H9 (cell line): ENCODE measurements at regions not wholly inside any gene's neighbourhood (a gene's known extent, or its start where the extent isn't known, plus 50 kb on each side); places are given as distances from the start of the nearest gene placed in this dataset.

Experiments used
- DNase-seq: peaks from one replicate; pipeline ENCODE4 v3.0.0-alpha.2; 2017
- H2AFZ ChIP-seq: one replicate; pipeline ENCODE4 v1.6.1; 2013; ENCODE audit warnings: mild to moderate bottlenecking, low read length, control low read depth, moderate library complexity
- H2AK5ac ChIP-seq: 2 replicates; pipeline ENCODE4 v1.6.1; 2013; ENCODE audit warnings: low read length, control low read depth, mixed read lengths; ENCODE audit not compliant: insufficient read length
- H2BK120ac ChIP-seq: one replicate; pipeline ENCODE4 v1.6.1; 2013; ENCODE audit warnings: low read depth, mild to moderate bottlenecking, low read length, control low read depth, inconsistent platforms; ENCODE audit not compliant: poor library complexity, severe bottlenecking
- H2BK12ac ChIP-seq: 2 replicates; pipeline ENCODE4 v1.6.1; 2013; ENCODE audit warnings: low read length, control low read depth, mixed read lengths, low read depth; ENCODE audit not compliant: insufficient read length
- H2BK15ac ChIP-seq: 2 replicates; pipeline ENCODE4 v1.6.1; 2013; ENCODE audit warnings: low read depth, low read length, control low read depth
- H2BK20ac ChIP-seq: one replicate; pipeline ENCODE4 v1.6.1; 2013; ENCODE audit warnings: low read depth, mild to moderate bottlenecking, low read length, control low read depth, inconsistent platforms; ENCODE audit not compliant: poor library complexity, severe bottlenecking
- H2BK5ac ChIP-seq: 2 replicates; pipeline ENCODE4 v1.6.1; 2013; ENCODE audit warnings: low read length, control low read depth, mixed read lengths; ENCODE audit not compliant: insufficient read length
- H3K14ac ChIP-seq: 2 replicates; pipeline ENCODE4 v1.6.1; 2013; ENCODE audit warnings: low read length, control low read depth; ENCODE audit not compliant: insufficient read depth
- H3K18ac ChIP-seq: 2 replicates; pipeline ENCODE4 v1.6.1; 2013; ENCODE audit warnings: low read depth, mild to moderate bottlenecking, mixed read lengths, low read length, control low read depth; ENCODE audit not compliant: insufficient read length
- H3K23ac ChIP-seq: 2 replicates; pipeline ENCODE4 v1.6.1; 2013; ENCODE audit warnings: low read length, control low read depth, mixed read lengths, low read depth; ENCODE audit not compliant: insufficient read length
- H3K23me2 ChIP-seq: 2 replicates; pipeline ENCODE4 v1.6.1; 2013; ENCODE audit warnings: low read depth, mild to moderate bottlenecking, mixed read lengths, low read length, control low read depth; ENCODE audit not compliant: insufficient read length, poor library complexity, severe bottlenecking
- H3K27ac ChIP-seq: 2 replicates; pipeline ENCODE4 v1.5.1; 2013; ENCODE audit warnings: low read length, control low read depth, mixed read lengths, low read depth; ENCODE audit not compliant: insufficient read length
- H3K27me3 ChIP-seq: 2 replicates; pipeline ENCODE4 v1.6.1; 2013; ENCODE audit warnings: low read length, control low read depth, inconsistent platforms; ENCODE audit not compliant: insufficient read depth
- H3K4ac ChIP-seq: 2 replicates; pipeline ENCODE4 v1.6.1; 2013; ENCODE audit warnings: low read depth, mild to moderate bottlenecking, control low read depth, inconsistent platforms, low read length, moderate library complexity
- H3K4me1 ChIP-seq: 2 replicates; pipeline ENCODE4 v1.6.1; 2013; ENCODE audit warnings: low read length, control low read depth, inconsistent platforms; ENCODE audit not compliant: insufficient read depth
- H3K4me2 ChIP-seq: 2 replicates; pipeline ENCODE4 v1.6.1; 2013; ENCODE audit warnings: low read length, control low read depth, mixed read lengths; ENCODE audit not compliant: insufficient read length, insufficient read depth
- H3K56ac ChIP-seq: 2 replicates; pipeline ENCODE4 v1.6.1; 2013; ENCODE audit warnings: low read depth, mild to moderate bottlenecking, mixed read lengths, low read length, control low read depth; ENCODE audit not compliant: insufficient read length
- H3K79me1 ChIP-seq: 2 replicates; pipeline ENCODE4 v1.6.1; 2013; ENCODE audit warnings: low read depth, mild to moderate bottlenecking, moderate library complexity, low read length, control low read depth, inconsistent platforms; ENCODE audit not compliant: insufficient read depth, poor library complexity, severe bottlenecking
- H3K79me2 ChIP-seq: 2 replicates; pipeline ENCODE4 v1.6.1; 2013; ENCODE audit warnings: low read length, control low read depth, inconsistent platforms; ENCODE audit not compliant: insufficient read depth
- H3K9ac ChIP-seq: 2 replicates; pipeline ENCODE4 v1.6.1; 2013; ENCODE audit warnings: low read length, control low read depth, mixed read lengths; ENCODE audit not compliant: insufficient read length; ENCODE audit errors: extremely low read depth
- H3K9me3 ChIP-seq: one replicate; pipeline ENCODE4 v1.6.1; 2013; ENCODE audit warnings: low read depth, low read length, inconsistent platforms; ENCODE audit not compliant: control insufficient read depth
- H3T11ph ChIP-seq: one replicate; pipeline ENCODE4 v1.6.1; 2013; ENCODE audit warnings: mild to moderate bottlenecking, low read length, control low read depth, inconsistent platforms
- H4K20me1 ChIP-seq: one replicate; pipeline ENCODE4 v1.6.1; 2013; ENCODE audit not compliant: control insufficient read depth, insufficient read length, insufficient read depth
- H4K5ac ChIP-seq: 2 replicates; pipeline ENCODE4 v1.6.1; 2013; ENCODE audit warnings: low read depth, mild to moderate bottlenecking, mixed read lengths, low read length, control low read depth; ENCODE audit not compliant: insufficient read length
- H4K8ac ChIP-seq: replicated peaks from 2 replicates; pipeline ENCODE4 v1.6.1; 2013; ENCODE audit warnings: low read length, control low read depth, mixed read lengths, low read depth; ENCODE audit not compliant: insufficient read length
- H4K91ac ChIP-seq: 2 replicates; pipeline ENCODE4 v1.6.1; 2013; ENCODE audit warnings: low read depth, mild to moderate bottlenecking, moderate library complexity, mixed read lengths, low read length, control low read depth; ENCODE audit not compliant: insufficient read length
- H3K27ac Mint-ChIP-seq, 3 experiments: 2 replicates in 2 of 3; 3 replicates in 1 of 3; pipeline ENCODE4 v1.8.0; 2020 to 2021; ENCODE audit warnings: mixed read lengths in 3 of 3, mild to moderate bottlenecking in 1 of 3, moderate library complexity in 1 of 3
- H3K27me3 Mint-ChIP-seq: 2 replicates; pipeline ENCODE4 v1.8.0; 2021; ENCODE audit warnings: low read depth, mild to moderate bottlenecking, moderate library complexity, mixed read lengths
- H3K36me3 Mint-ChIP-seq, 3 experiments: 2 replicates in 2 of 3; 3 replicates in 1 of 3; pipeline ENCODE4 v1.8.0; 2020 to 2021; ENCODE audit warnings: low read depth in 3 of 3, mixed read lengths in 3 of 3; ENCODE audit not compliant: insufficient read depth in 1 of 3
- H3K4me1 Mint-ChIP-seq, 2 experiments: 2 replicates each; pipeline ENCODE4 v1.8.0; 2020; ENCODE audit warnings: mixed read lengths in 2 of 2
- H3K4me3 Mint-ChIP-seq, 2 experiments: 2 replicates in 1 of 2; 3 replicates in 1 of 2; pipeline ENCODE4 v1.8.0; 2020 to 2021; ENCODE audit warnings: mild to moderate bottlenecking in 2 of 2, mixed read lengths in 2 of 2, moderate library complexity in 1 of 2
- H3K9me3 Mint-ChIP-seq, 2 experiments: 2 replicates in 1 of 2; 3 replicates in 1 of 2; pipeline ENCODE4 v1.8.0; 2020; ENCODE audit warnings: mild to moderate bottlenecking in 2 of 2, mixed read lengths in 2 of 2, moderate library complexity in 1 of 2
- whole genome bisulfite sequencing: extraction: QIAGEN DNeasy Blood & Tissue Kit; methylation state at CpG from one replicate; pipeline ENCODE4 v1.1.7; 2013; ENCODE audit warnings: missing lambda C conversion rate, low lambda C conversion rate, mixed read lengths; ENCODE audit not compliant: insufficient read length; ENCODE audit errors: extremely low coverage; 5-methylcytosine and 5-hydroxymethylcytosine counted together
- TF ChIP-seq, protein P1 (sequence below): fragments of 200-600 bp; sonication (generic); conservative IDR thresholded peaks from 3 replicates; pipeline ENCODE4 v1.8.0; 2021; ENCODE audit warnings: antibody characterized with exemption, mild to moderate bottlenecking

- Histone ChIP-seq H3K4me1 (no peaks in the 10 kb centered on the region), H2BK120ac (no peak overlapping the region), H2BK5ac (no peak overlapping the region), H2AK5ac (no peak overlapping the region), H3K14ac (no peak overlapping the region), H2AFZ (no peak overlapping the region), H3K56ac (no peak overlapping the region), H3K4ac (no peak overlapping the region), H3K23ac (no peak overlapping the region), H3K79me1 (no peaks in the 10 kb centered on the region), H3K9ac (no peak overlapping the region), H3T11ph (no peak overlapping the region), H2BK20ac (no peak overlapping the region), H3K4me2 (no peak overlapping the region), H4K8ac (no peak overlapping the region), H3K27ac (no peak overlapping the region), H2BK15ac (no peak overlapping the region), H3K18ac (no peak overlapping the region), H4K91ac (no peak overlapping the region), H4K5ac (no peak overlapping the region), H3K79me2 (no peaks in the 10 kb centered on the region), H3K23me2 (no peaks in the 10 kb centered on the region), H4K20me1 (no peaks in the 10 kb centered on the region), H2BK12ac (no peak overlapping the region), H3K9me3 (no peaks in the 10 kb centered on the region), H3K27me3 (no peaks in the 10 kb centered on the region)
- Mint-ChIP-seq H3K4me1 (no peaks in the 10 kb centered on the region), H3K9me3 (no peaks in the 10 kb centered on the region), H3K27ac (no peak overlapping the region), H3K27me3 (no peaks in the 10 kb centered on the region), H3K36me3 (no peaks in the 10 kb centered on the region), H3K4me3 (no peak overlapping the region)
- DNase-seq = no peak
- WGBS = no CpG with 5 or more reads among the region's 2 CpGs
- TF ChIP-seq, protein P1, sequence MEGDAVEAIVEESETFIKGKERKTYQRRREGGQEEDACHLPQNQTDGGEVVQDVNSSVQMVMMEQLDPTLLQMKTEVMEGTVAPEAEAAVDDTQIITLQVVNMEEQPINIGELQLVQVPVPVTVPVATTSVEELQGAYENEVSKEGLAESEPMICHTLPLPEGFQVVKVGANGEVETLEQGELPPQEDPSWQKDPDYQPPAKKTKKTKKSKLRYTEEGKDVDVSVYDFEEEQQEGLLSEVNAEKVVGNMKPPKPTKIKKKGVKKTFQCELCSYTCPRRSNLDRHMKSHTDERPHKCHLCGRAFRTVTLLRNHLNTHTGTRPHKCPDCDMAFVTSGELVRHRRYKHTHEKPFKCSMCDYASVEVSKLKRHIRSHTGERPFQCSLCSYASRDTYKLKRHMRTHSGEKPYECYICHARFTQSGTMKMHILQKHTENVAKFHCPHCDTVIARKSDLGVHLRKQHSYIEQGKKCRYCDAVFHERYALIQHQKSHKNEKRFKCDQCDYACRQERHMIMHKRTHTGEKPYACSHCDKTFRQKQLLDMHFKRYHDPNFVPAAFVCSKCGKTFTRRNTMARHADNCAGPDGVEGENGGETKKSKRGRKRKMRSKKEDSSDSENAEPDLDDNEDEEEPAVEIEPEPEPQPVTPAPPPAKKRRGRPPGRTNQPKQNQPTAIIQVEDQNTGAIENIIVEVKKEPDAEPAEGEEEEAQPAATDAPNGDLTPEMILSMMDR = no peak
Observed at GRCh38 chr2:36245651-36246050, 109.9 kb upstream of the CRIM1 start.
